GM12878 (cell line): ENCODE measurements at regions not wholly inside any gene's neighbourhood (a gene's known extent, or its start where the extent isn't known, plus 50 kb on each side); places are given as distances from the start of the nearest gene placed in this dataset.

ENCODE experiments used
- ATAC-seq: fragments of 200-7000 bp; cut with Tn5 transposase; 3 replicates; pipeline ENCODE4 v1.9.1; 2020; ENCODE audit warnings: mild to moderate bottlenecking, moderate library complexity
- BruUV-seq: library from RNA; stranded (reverse); fragments of 400-500 nt; replicated peaks from 2 replicates; lab custom pipeline; 2021; lab: Mats Ljungman, UMichigan
- CTCF ChIA-PET: fragments of 300-600 bp; sonication (Branson Sonifier 250); formaldehyde crosslinking; extraction: SDS; loops from one replicate; lab custom pipeline; 2021; ENCODE audit warnings: inconsistent platforms; lab: Yijun Ruan, JAX
- POLR2A ChIA-PET: fragments of 350-600 bp; formaldehyde crosslinking; extraction: SDS; loops from one replicate; lab custom pipeline; 2021; ENCODE audit warnings: inconsistent platforms; lab: Charles Lee
- RAD21 ChIA-PET: fragments of 300-600 bp; sonication (Branson Sonifier 250); formaldehyde crosslinking; loops from one replicate; lab custom pipeline; 2023; ENCODE audit warnings: antibody characterized with exemption; ENCODE audit not compliant: unreplicated experiment; lab: Charles Lee
- SMC1A ChIA-PET: fragments of 300-600 bp; sonication (Branson Sonifier 250); formaldehyde crosslinking; loops from one replicate; lab custom pipeline; 2023; ENCODE audit not compliant: unreplicated experiment, uncharacterized antibody; lab: Charles Lee
- DNase-seq: peaks from one replicate; pipeline ENCODE4 v3.0.0-alpha.2; 2011; ENCODE audit warnings: low read depth, low spot score
- FAIRE-seq: peaks from 3 replicates; lab custom pipeline; 2011; peaks lifted over from hg19 to GRCh38; lab: Jason Lieb, UNC
- H2AFZ ChIP-seq: 2 replicates; pipeline ENCODE4 v1.6.0; 2011; ENCODE audit warnings: low read depth, low read length, control low read depth; ENCODE audit not compliant: control insufficient read depth
- H3K27ac ChIP-seq: 2 replicates; pipeline ENCODE4 v1.5.1; 2011; ENCODE audit warnings: control low read depth; ENCODE audit not compliant: control insufficient read depth, insufficient read depth
- H3K27me3 ChIP-seq, 2 experiments: replicated peaks in 1 of 2; 2 replicates each; pipeline versions ENCODE4 v1.6.0 to v1.6.1; 2011; ENCODE audit warnings: low read length in 1 of 2; ENCODE audit not compliant: control insufficient read depth in 2 of 2, insufficient read depth in 2 of 2
- H3K36me3 ChIP-seq, 2 experiments: 2 replicates each; pipeline ENCODE4 v1.5.1; 2011; ENCODE audit warnings: low read length in 1 of 2; ENCODE audit not compliant: control insufficient read depth in 2 of 2, insufficient read depth in 2 of 2
- H3K4me1 ChIP-seq: 2 replicates; pipeline ENCODE4 v1.6.1; 2011; ENCODE audit warnings: mild to moderate bottlenecking, low read length, moderate library complexity, mixed read lengths; ENCODE audit not compliant: control insufficient read depth, insufficient read depth
- H3K4me2 ChIP-seq: 2 replicates; pipeline ENCODE4 v1.6.0; 2011; ENCODE audit warnings: control low read depth; ENCODE audit not compliant: control insufficient read depth, insufficient read depth
- H3K4me3 ChIP-seq: fragments of 200-600 bp; sonication (generic); 2 replicates; pipeline ENCODE4 v1.5.1; 2016
- H3K79me2 ChIP-seq: 2 replicates; pipeline ENCODE4 v1.6.0; 2011; ENCODE audit warnings: low read length; ENCODE audit not compliant: control insufficient read depth, insufficient read depth
- H3K9ac ChIP-seq: 2 replicates; pipeline ENCODE4 v1.8.0; 2011; ENCODE audit warnings: low read length, control low read depth, mixed read lengths; ENCODE audit not compliant: control insufficient read depth, insufficient read depth
- H3K9me3 ChIP-seq: replicated peaks from 3 replicates; pipeline ENCODE4 v1.5.1; 2011; ENCODE audit warnings: mild to moderate bottlenecking, low read length; ENCODE audit not compliant: control insufficient read depth, insufficient read depth
- H4K20me1 ChIP-seq: 2 replicates; pipeline ENCODE4 v1.6.0; 2011; ENCODE audit not compliant: control insufficient read depth, insufficient read depth
- CBFB ChIP-seq: IDR thresholded peaks from 2 replicates; pipeline ENCODE4 v1.6.1; 2016; ENCODE audit warnings: antibody characterized with exemption, low read depth
- KDM1A ChIP-seq: fragments of 200-600 bp; sonication (generic); IDR thresholded peaks from 2 replicates; pipeline ENCODE4 v1.6.1; 2016; ENCODE audit warnings: borderline replicate concordance
- RAD51 ChIP-seq: fragments of 450-650 bp; IDR thresholded peaks from 2 replicates; pipeline ENCODE4 v1.6.1; 2016; ENCODE audit warnings: moderate library complexity, mild to moderate bottlenecking, inconsistent platforms
- TBL1XR1 ChIP-seq: IDR thresholded peaks from 2 replicates; pipeline ENCODE4 v1.6.1; 2012; ENCODE audit warnings: low read depth, low read length, improper control_type of control experiment
- WGBS: methylation state at CpG from one replicate; pipeline ENCODE4 v1.1.6; 2016; ENCODE audit warnings: low lambda C conversion rate; ENCODE audit not compliant: insufficient replicate concordance, insufficient coverage; ENCODE audit errors: missing lambda C conversion rate; 5-methylcytosine and 5-hydroxymethylcytosine counted together
- in situ Hi-C: fragments of 300-500 bp; cut with MboI; formaldehyde crosslinking; loops from 9 replicates; pipeline ENCODE4 v1.14.3; 2018; ENCODE audit warnings: mixed read lengths
- intact Hi-C: fragments of 100-400 bp; cut with micrococcal nuclease; formaldehyde crosslinking; loops from one replicate; pipeline ENCODE4 v1.14.2; 2022; ENCODE audit not compliant: unreplicated experiment

DNA sequence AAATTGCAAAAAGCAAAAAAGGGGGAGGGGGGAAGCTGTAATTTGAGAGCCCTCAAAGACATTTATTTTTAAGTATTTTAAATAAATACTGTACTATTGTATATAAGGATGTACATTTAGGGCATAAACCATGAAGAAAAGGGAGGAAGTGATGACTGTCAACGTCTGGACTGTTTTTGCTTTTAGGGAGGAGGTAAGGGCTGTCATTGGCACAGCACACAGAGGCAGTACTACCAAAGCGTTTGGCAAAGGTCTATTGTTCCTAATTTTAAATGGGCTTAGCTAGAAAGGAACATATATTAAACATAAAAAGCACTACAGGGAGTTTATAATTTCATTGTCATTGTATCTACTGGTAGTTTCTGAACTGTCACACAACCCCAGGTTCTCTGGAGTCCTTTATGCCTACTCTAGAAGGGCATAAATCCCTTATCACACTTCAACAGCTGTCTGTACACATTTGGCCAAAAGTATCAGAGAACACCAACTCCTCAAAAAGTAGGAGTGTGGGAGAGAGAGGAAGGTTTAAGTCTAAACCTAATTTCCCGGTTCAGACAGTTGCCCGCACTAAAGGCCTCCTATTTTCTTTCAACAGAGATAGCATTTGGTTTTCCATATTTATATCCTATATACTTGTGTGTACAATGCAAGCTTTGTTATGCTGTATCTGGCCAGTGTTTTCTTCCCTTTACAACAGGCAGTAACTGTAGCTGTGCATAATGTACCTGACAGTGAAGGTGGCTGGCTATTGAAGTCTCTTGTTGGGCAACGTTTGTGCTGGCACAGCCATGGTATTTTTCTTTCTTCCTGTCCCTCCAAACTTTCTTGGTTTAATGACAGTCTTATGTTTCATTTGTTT, 406.2 kb downstream of the KLF5 start:
- Histone ChIP-seq H3K9me3 (no peaks in the 10 kb centered on the region), H3K9ac (no peak overlapping the region), H3K27me3 (no peaks in the 10 kb centered on the region)
- BruUV-seq, result no TSS peak
- ChIA-PET SMC1A (no interaction called here), POLR2A (no interaction called here)
- TF ChIP-seq RAD51, result no peak
- no peak for TF ChIP-seq KDM1A
- no peak for TF ChIP-seq TBL1XR1
- TF ChIP-seq, all 136 proteins: peak for 0
- intact Hi-C loops, result no loop called here
- no peaks in the 10 kb centered on the region for H3K36me3 ChIP-seq
- in situ Hi-C loops, result no loop called here
- H3K4me2 ChIP-seq, result no peak overlapping the region
- CTCF ChIA-PET, result no interaction called here
- no peak overlapping the region for H2AFZ ChIP-seq
- no peak for ATAC-seq
- RAD21 ChIA-PET, result no interaction called here
- 25% methylated on average over 5 of the region's 5 CpGs for WGBS
- no peak for DNase-seq
- H3K79me2 ChIP-seq, result no peaks in the 10 kb centered on the region
- H4K20me1 ChIP-seq, result no peaks in the 10 kb centered on the region
- no peaks in the 10 kb centered on the region for H3K4me1 ChIP-seq
- no peak overlapping the region for H3K4me3 ChIP-seq
- H3K27ac ChIP-seq, result no peak overlapping the region
- FAIRE-seq, result no peak

- TF ChIP-seq CBFB, result no peak
- Histone ChIP-seq H3K4me2 (no peak overlapping the region), H3K4me3 (no peak overlapping the region), H3K9me3 (no peaks in the 10 kb centered on the region), H4K20me1 (no peaks in the 10 kb centered on the region), H3K36me3 (no peaks in the 10 kb centered on the region), H3K4me1 (no peaks in the 10 kb centered on the region), H3K9ac (no peak overlapping the region), H3K27me3 (no peaks in the 10 kb centered on the region), H2AFZ (no peak overlapping the region), H3K27ac (no peak overlapping the region), H3K79me2 (no peaks in the 10 kb centered on the region)
- no TSS peak for BruUV-seq
- ATAC-seq (no peak), DNase-seq (no peak), FAIRE-seq (no peak)
- WGBS, result 6% methylated on average over 4 of the region's 4 CpGs
- SMC1A ChIA-PET, result no interaction called here
- in situ Hi-C loops, result no loop called here
- intact Hi-C loops, result no loop called here
- RAD21 ChIA-PET, result no interaction called here
- CTCF ChIA-PET, result no interaction called here
- POLR2A ChIA-PET, result no interaction called here
Observed at GRCh38 chr13:73462241-73462640, 403.4 kb downstream of the KLF5 start.
